SK-N-SH (cell line): ENCODE measurements at regions not wholly inside any gene's neighbourhood (a gene's known extent, or its start where the extent isn't known, plus 50 kb on each side); places are given as distances from the start of the nearest gene placed in this dataset.

ENCODE experiments used
- CTCF ChIA-PET: fragments of 300-600, 350-600 bp; formaldehyde crosslinking; extraction: SDS; loops from one replicate; lab custom pipeline; 2021; lab: Yijun Ruan, JAX
- POLR2A ChIA-PET: fragments of 350-600 bp; sonication (Branson Sonifier 250); formaldehyde crosslinking; extraction: SDS; loops from one replicate; lab custom pipeline; 2020; ENCODE audit warnings: antibody characterized with exemption, inconsistent platforms; lab: Yijun Ruan, JAX
- DNase-seq: peaks from one replicate; pipeline ENCODE4 v3.0.0; 2012
- H2AFZ ChIP-seq: fragments of 200-600 bp; sonication (generic); 2 replicates; pipeline ENCODE4 v1.8.1; 2016; ENCODE audit warnings: antibody characterized with exemption, mild to moderate bottlenecking, low read depth
- H3F3A ChIP-seq: fragments of 200-600 bp; sonication (generic); replicated peaks from 2 replicates; pipeline ENCODE3; 2016; ENCODE audit warnings: antibody characterized with exemption, mild to moderate bottlenecking; ENCODE audit not compliant: insufficient read depth
- H3K27ac ChIP-seq, 2 experiments: fragments of 200-500 bp in 1 of 2; fragments of 200-600 bp in 1 of 2; sonication (Bioruptor generic) in 1 of 2; sonication (generic), shearing (Covaris generic) in 1 of 2; 2 replicates each; pipeline versions ENCODE4 v1.5.1 to v1.6.1; 2014 to 2016; ENCODE audit warnings: low read depth in 2 of 2, inconsistent platforms in 1 of 2, low read length in 1 of 2, mild to moderate bottlenecking in 1 of 2, mixed read lengths in 1 of 2
- H3K27me3 ChIP-seq: fragments of 200-600 bp; sonication (generic), shearing (Covaris generic); 2 replicates; pipeline ENCODE4 v1.6.1; 2016; ENCODE audit warnings: mixed run types; ENCODE audit not compliant: insufficient read depth
- H3K36me3 ChIP-seq, 2 experiments: fragments of 200-500 bp in 1 of 2; fragments of 200-600 bp in 1 of 2; sonication (Bioruptor generic) in 1 of 2; sonication (generic) in 1 of 2; replicated peaks in 1 of 2; 2 replicates each; pipeline versions ENCODE3 to v1.5.1; 2014 to 2016; ENCODE audit warnings: low read length in 1 of 2, mild to moderate bottlenecking in 1 of 2; ENCODE audit not compliant: insufficient read depth in 2 of 2, control insufficient read depth in 1 of 2
- H3K4me1 ChIP-seq, 2 experiments: fragments of 200-500 bp in 1 of 2; fragments of 200-600 bp in 1 of 2; sonication (Bioruptor generic) in 1 of 2; sonication (generic), shearing (Covaris generic) in 1 of 2; 2 replicates each; pipeline versions ENCODE4 v1.5.1 to v1.6.1; 2014 to 2016; ENCODE audit warnings: low read depth in 1 of 2, low read length in 1 of 2, mixed run types in 1 of 2; ENCODE audit not compliant: insufficient read depth in 2 of 2, control insufficient read depth in 1 of 2
- H3K4me2 ChIP-seq: fragments of 200-600 bp; sonication (generic), shearing (Covaris generic); 2 replicates; pipeline ENCODE4 v1.6.1; 2017; ENCODE audit warnings: mixed run types
- H3K4me3 ChIP-seq, 2 experiments: fragments of 200-500 bp in 1 of 2; fragments of 200-600 bp in 1 of 2; sonication (Bioruptor generic) in 1 of 2; sonication (generic), shearing (Covaris generic) in 1 of 2; 2 replicates each; pipeline versions ENCODE4 v1.5.1 to v1.8.1; 2014 to 2016; ENCODE audit warnings: low read depth in 2 of 2, inconsistent platforms in 1 of 2, low read length in 1 of 2, mild to moderate bottlenecking in 1 of 2, mixed read lengths in 1 of 2, moderate library complexity in 1 of 2
- H3K79me2 ChIP-seq: fragments of 200-600 bp; sonication (generic); 2 replicates; pipeline ENCODE4 v1.8.1; 2017; ENCODE audit warnings: mild to moderate bottlenecking; ENCODE audit not compliant: insufficient read depth
- H3K9ac ChIP-seq: fragments of 200-600 bp; sonication (generic); 2 replicates; pipeline ENCODE4 v1.6.1; 2017; ENCODE audit warnings: mixed run types
- H3K9me2 ChIP-seq: fragments of 200-600 bp; sonication (generic); 2 replicates; pipeline ENCODE4 v1.6.1; 2017; ENCODE audit warnings: mixed run types
- H3K9me3 ChIP-seq: fragments of 200-600 bp; sonication (generic); 2 replicates; pipeline ENCODE4 v1.6.1; 2017; ENCODE audit warnings: mixed run types, mild to moderate bottlenecking, moderate library complexity
- H4K20me1 ChIP-seq: fragments of 200-600 bp; sonication (generic); 2 replicates; pipeline ENCODE4 v1.6.1; 2017; ENCODE audit warnings: mild to moderate bottlenecking, mixed run types; ENCODE audit not compliant: insufficient read depth
- CHD2 ChIP-seq: fragments of 150-350 bp; IDR thresholded peaks from 2 replicates; pipeline ENCODE4 v1.6.1; 2018; ENCODE audit warnings: low read length; ENCODE audit not compliant: partially characterized antibody
- CTCF ChIP-seq: fragments of 200-600 bp; sonication (generic); IDR thresholded peaks from 2 replicates; pipeline ENCODE4 v1.6.1; 2017; ENCODE audit warnings: antibody characterized with exemption, mild to moderate bottlenecking, moderate library complexity
- ELF1 ChIP-seq: IDR thresholded peaks from 2 replicates; pipeline ENCODE4 v1.4.0; 2012
- EP300 ChIP-seq, 2 experiments: IDR thresholded peaks; 2 replicates each; pipeline versions ENCODE4 v1.4.0 to v1.6.1; 2012; ENCODE audit warnings: borderline replicate concordance in 1 of 2, low read depth in 1 of 2, low read length in 1 of 2
- FOSL2 ChIP-seq: IDR thresholded peaks from 2 replicates; pipeline ENCODE4 v1.4.0; 2012; ENCODE audit warnings: low read depth, mild to moderate bottlenecking, moderate library complexity, borderline replicate concordance
- FOXM1 ChIP-seq: IDR thresholded peaks from 2 replicates; pipeline ENCODE4 v1.4.0; 2012; ENCODE audit warnings: low read depth, mild to moderate bottlenecking
- GATA2 ChIP-seq: sonication (generic); formaldehyde crosslinking; IDR thresholded peaks from 2 replicates; pipeline ENCODE4 v1.5.0; 2020; ENCODE audit warnings: mild to moderate bottlenecking, missing genetic modification reagents
- IRF3 ChIP-seq: fragments of 150-350 bp; IDR thresholded peaks from 2 replicates; pipeline ENCODE4 v1.6.1; 2016; ENCODE audit warnings: mild to moderate bottlenecking, low read depth, low read length
- JUND ChIP-seq: IDR thresholded peaks from 2 replicates; pipeline ENCODE4 v1.4.0; 2012
- MAX ChIP-seq: IDR thresholded peaks from 2 replicates; pipeline ENCODE4 v1.4.0; 2012; ENCODE audit warnings: low read depth
- NFIC ChIP-seq: IDR thresholded peaks from 2 replicates; pipeline ENCODE4 v1.4.0; 2012; ENCODE audit warnings: borderline replicate concordance
- PBX3 ChIP-seq: IDR thresholded peaks from 2 replicates; pipeline ENCODE4; 2012
- RAD21 ChIP-seq: IDR thresholded peaks from 2 replicates; pipeline ENCODE4 v1.6.1; 2012; ENCODE audit warnings: mild to moderate bottlenecking, low read length
- RCOR1 ChIP-seq: fragments of 150-350 bp; IDR thresholded peaks from 2 replicates; pipeline ENCODE4 v1.6.1; 2017; ENCODE audit warnings: antibody characterized with exemption, low read length
- REST ChIP-seq: IDR thresholded peaks from 2 replicates; pipeline ENCODE4 v1.6.1; 2012; ENCODE audit warnings: mild to moderate bottlenecking, low read depth, low read length, moderate library complexity
- RXRA ChIP-seq: IDR thresholded peaks from 2 replicates; pipeline ENCODE4 v1.4.0; 2012; ENCODE audit warnings: low read depth, mild to moderate bottlenecking, borderline replicate concordance
- SMC3 ChIP-seq: IDR thresholded peaks from 2 replicates; pipeline ENCODE4 v1.6.1; 2012; ENCODE audit warnings: low read depth, low read length, improper control_type of control experiment
- TCF12 ChIP-seq: IDR thresholded peaks from 2 replicates; pipeline ENCODE4 v1.4.0; 2012
- USF1 ChIP-seq: IDR thresholded peaks from 2 replicates; pipeline ENCODE4 v1.4.0; 2012; ENCODE audit warnings: low read depth, borderline replicate concordance
- YY1 ChIP-seq: IDR thresholded peaks from 2 replicates; pipeline ENCODE4 v1.4.0; 2012; ENCODE audit warnings: low read depth, mild to moderate bottlenecking
- WGBS: methylation state at CpG from one replicate; pipeline ENCODE4 v1.1.6; 2017; ENCODE audit warnings: low lambda C conversion rate; 5-methylcytosine and 5-hydroxymethylcytosine counted together

- Histone ChIP-seq H3F3A (no peaks in the 10 kb centered on the region), H3K27ac (no peak overlapping the region), H3K4me3 (no peak overlapping the region), H3K27me3 (0 out of 2 replicates have a peak, but pooled peaks cover 2% of the 10 kb centered on the region), H4K20me1 (no peaks in the 10 kb centered on the region), H3K4me1 (peaks cover 0 to 9% of the 10 kb centered on the region in 2 experiments; a peak in 1 of 4 replicates), H3K36me3 (no peaks in the 10 kb centered on the region), H3K9me3 (no peaks in the 10 kb centered on the region), H3K79me2 (no peaks in the 10 kb centered on the region), H3K9ac (no peak overlapping the region), H3K9me2 (no peaks in the 10 kb centered on the region), H3K4me2 (no peak overlapping the region), H2AFZ (no peak overlapping the region)
- ChIA-PET POLR2A (no interaction called here), CTCF (interaction anchor here (1.1 to 1.4 kb wide), 2 partner anchors 12 to 129 kb away, joined by 3 to 6 read pairs; no protein-coding TSS in a partner anchor)
- WGBS = 71% methylated on average over 13 of the region's 13 CpGs
- peak; percentile 12 for DNase-seq
- TF ChIP-seq REST (no peak), CHD2 (no peak), NFIC (no peak), YY1 (no peak), FOSL2 (no peak), SMC3 (no peak), RCOR1 (no peak), TCF12 (no peak), GATA2 (no peak), RXRA (no peak), MAX (no peak), PBX3 (no peak), ELF1 (no peak), EP300 (IDR thresholded peaks at IDR 0.05; ENCODE audit: borderline replicate concordance in 1 of 2, low read depth in 1 of 2, low read length in 1 of 2) (no peak), USF1 (no peak), FOXM1 (no peak), RAD21 (no peak), JUND (no peak), IRF3 (no peak), CTCF (no peak)
These were observed 55.9 kb upstream of the RNU6ATAC start for GRCh38 chr9:134220311-134220710.
